SK-N-SH (cell line): ENCODE measurements at regions not wholly inside any gene's neighbourhood (a gene's known extent, or its start where the extent isn't known, plus 50 kb on each side); places are given as distances from the start of the nearest gene placed in this dataset.

ENCODE experiments used
- CTCF ChIA-PET: fragments of 300-600, 350-600 bp; formaldehyde crosslinking; extraction: SDS; loops from one replicate; lab custom pipeline; 2021; lab: Yijun Ruan, JAX
- POLR2A ChIA-PET: fragments of 350-600 bp; sonication (Branson Sonifier 250); formaldehyde crosslinking; extraction: SDS; loops from one replicate; lab custom pipeline; 2020; ENCODE audit warnings: antibody characterized with exemption, inconsistent platforms; lab: Yijun Ruan, JAX
- DNase-seq: peaks from one replicate; pipeline ENCODE4 v3.0.0; 2012
- H2AFZ ChIP-seq: fragments of 200-600 bp; sonication (generic); 2 replicates; pipeline ENCODE4 v1.8.1; 2016; ENCODE audit warnings: antibody characterized with exemption, mild to moderate bottlenecking, low read depth
- H3F3A ChIP-seq: fragments of 200-600 bp; sonication (generic); replicated peaks from 2 replicates; pipeline ENCODE3; 2016; ENCODE audit warnings: antibody characterized with exemption, mild to moderate bottlenecking; ENCODE audit not compliant: insufficient read depth
- H3K27ac ChIP-seq, 2 experiments: fragments of 200-500 bp in 1 of 2; fragments of 200-600 bp in 1 of 2; sonication (Bioruptor generic) in 1 of 2; sonication (generic), shearing (Covaris generic) in 1 of 2; 2 replicates each; pipeline versions ENCODE4 v1.5.1 to v1.6.1; 2014 to 2016; ENCODE audit warnings: low read depth in 2 of 2, inconsistent platforms in 1 of 2, low read length in 1 of 2, mild to moderate bottlenecking in 1 of 2, mixed read lengths in 1 of 2
- H3K27me3 ChIP-seq: fragments of 200-600 bp; sonication (generic), shearing (Covaris generic); 2 replicates; pipeline ENCODE4 v1.6.1; 2016; ENCODE audit warnings: mixed run types; ENCODE audit not compliant: insufficient read depth
- H3K36me3 ChIP-seq, 2 experiments: fragments of 200-500 bp in 1 of 2; fragments of 200-600 bp in 1 of 2; sonication (Bioruptor generic) in 1 of 2; sonication (generic) in 1 of 2; replicated peaks in 1 of 2; 2 replicates each; pipeline versions ENCODE3 to v1.5.1; 2014 to 2016; ENCODE audit warnings: low read length in 1 of 2, mild to moderate bottlenecking in 1 of 2; ENCODE audit not compliant: insufficient read depth in 2 of 2, control insufficient read depth in 1 of 2
- H3K4me1 ChIP-seq, 2 experiments: fragments of 200-500 bp in 1 of 2; fragments of 200-600 bp in 1 of 2; sonication (Bioruptor generic) in 1 of 2; sonication (generic), shearing (Covaris generic) in 1 of 2; 2 replicates each; pipeline versions ENCODE4 v1.5.1 to v1.6.1; 2014 to 2016; ENCODE audit warnings: low read depth in 1 of 2, low read length in 1 of 2, mixed run types in 1 of 2; ENCODE audit not compliant: insufficient read depth in 2 of 2, control insufficient read depth in 1 of 2
- H3K4me2 ChIP-seq: fragments of 200-600 bp; sonication (generic), shearing (Covaris generic); 2 replicates; pipeline ENCODE4 v1.6.1; 2017; ENCODE audit warnings: mixed run types
- H3K4me3 ChIP-seq, 2 experiments: fragments of 200-500 bp in 1 of 2; fragments of 200-600 bp in 1 of 2; sonication (Bioruptor generic) in 1 of 2; sonication (generic), shearing (Covaris generic) in 1 of 2; 2 replicates each; pipeline versions ENCODE4 v1.5.1 to v1.8.1; 2014 to 2016; ENCODE audit warnings: low read depth in 2 of 2, inconsistent platforms in 1 of 2, low read length in 1 of 2, mild to moderate bottlenecking in 1 of 2, mixed read lengths in 1 of 2, moderate library complexity in 1 of 2
- H3K79me2 ChIP-seq: fragments of 200-600 bp; sonication (generic); 2 replicates; pipeline ENCODE4 v1.8.1; 2017; ENCODE audit warnings: mild to moderate bottlenecking; ENCODE audit not compliant: insufficient read depth
- H3K9ac ChIP-seq: fragments of 200-600 bp; sonication (generic); 2 replicates; pipeline ENCODE4 v1.6.1; 2017; ENCODE audit warnings: mixed run types
- H3K9me2 ChIP-seq: fragments of 200-600 bp; sonication (generic); 2 replicates; pipeline ENCODE4 v1.6.1; 2017; ENCODE audit warnings: mixed run types
- H3K9me3 ChIP-seq: fragments of 200-600 bp; sonication (generic); 2 replicates; pipeline ENCODE4 v1.6.1; 2017; ENCODE audit warnings: mixed run types, mild to moderate bottlenecking, moderate library complexity
- H4K20me1 ChIP-seq: fragments of 200-600 bp; sonication (generic); 2 replicates; pipeline ENCODE4 v1.6.1; 2017; ENCODE audit warnings: mild to moderate bottlenecking, mixed run types; ENCODE audit not compliant: insufficient read depth
- EP300 ChIP-seq, 2 experiments: IDR thresholded peaks; 2 replicates each; pipeline versions ENCODE4 v1.4.0 to v1.6.1; 2012; ENCODE audit warnings: borderline replicate concordance in 1 of 2, low read depth in 1 of 2, low read length in 1 of 2
- GATA2 ChIP-seq: sonication (generic); formaldehyde crosslinking; IDR thresholded peaks from 2 replicates; pipeline ENCODE4 v1.5.0; 2020; ENCODE audit warnings: mild to moderate bottlenecking, missing genetic modification reagents
- MEF2A ChIP-seq: IDR thresholded peaks from 2 replicates; pipeline ENCODE4 v1.4.0; 2012; ENCODE audit warnings: low read depth, borderline replicate concordance
- NFIC ChIP-seq: IDR thresholded peaks from 2 replicates; pipeline ENCODE4 v1.4.0; 2012; ENCODE audit warnings: borderline replicate concordance
- NRF1 ChIP-seq: IDR thresholded peaks from 2 replicates; pipeline ENCODE4 v1.6.1; 2012; ENCODE audit warnings: low read depth, mild to moderate bottlenecking, low read length
- POLR2AphosphoS5 ChIP-seq: IDR thresholded peaks from 2 replicates; pipeline ENCODE4 v1.6.1; 2012; ENCODE audit warnings: low read depth, low read length
- RAD21 ChIP-seq: IDR thresholded peaks from 2 replicates; pipeline ENCODE4 v1.6.1; 2012; ENCODE audit warnings: mild to moderate bottlenecking, low read length
- RCOR1 ChIP-seq: fragments of 150-350 bp; IDR thresholded peaks from 2 replicates; pipeline ENCODE4 v1.6.1; 2017; ENCODE audit warnings: antibody characterized with exemption, low read length
- RXRA ChIP-seq: IDR thresholded peaks from 2 replicates; pipeline ENCODE4 v1.4.0; 2012; ENCODE audit warnings: low read depth, mild to moderate bottlenecking, borderline replicate concordance
- SMC3 ChIP-seq: IDR thresholded peaks from 2 replicates; pipeline ENCODE4 v1.6.1; 2012; ENCODE audit warnings: low read depth, low read length, improper control_type of control experiment
- TAF1 ChIP-seq: IDR thresholded peaks from 2 replicates; pipeline ENCODE4 v1.6.1; 2012; ENCODE audit warnings: low read depth, mild to moderate bottlenecking, low read length, moderate library complexity, borderline replicate concordance
- TCF12 ChIP-seq: IDR thresholded peaks from 2 replicates; pipeline ENCODE4 v1.4.0; 2012
- WGBS: methylation state at CpG from one replicate; pipeline ENCODE4 v1.1.6; 2017; ENCODE audit warnings: low lambda C conversion rate; 5-methylcytosine and 5-hydroxymethylcytosine counted together
- TF ChIP-seq, protein P1 (sequence below): fragments of 200-600 bp; sonication (generic); IDR thresholded peaks from 2 replicates; pipeline ENCODE4 v1.6.1; 2017; ENCODE audit warnings: antibody characterized with exemption, mild to moderate bottlenecking, moderate library complexity
- TF ChIP-seq, protein P2 (sequence below): IDR thresholded peaks from 2 replicates; pipeline ENCODE4 v1.4.0; 2012; ENCODE audit warnings: low read depth, borderline replicate concordance
- TF ChIP-seq, protein P3 (sequence below): IDR thresholded peaks from 2 replicates; pipeline ENCODE4 v1.6.1; 2012; ENCODE audit warnings: mild to moderate bottlenecking, low read depth, low read length, moderate library complexity

DNA sequence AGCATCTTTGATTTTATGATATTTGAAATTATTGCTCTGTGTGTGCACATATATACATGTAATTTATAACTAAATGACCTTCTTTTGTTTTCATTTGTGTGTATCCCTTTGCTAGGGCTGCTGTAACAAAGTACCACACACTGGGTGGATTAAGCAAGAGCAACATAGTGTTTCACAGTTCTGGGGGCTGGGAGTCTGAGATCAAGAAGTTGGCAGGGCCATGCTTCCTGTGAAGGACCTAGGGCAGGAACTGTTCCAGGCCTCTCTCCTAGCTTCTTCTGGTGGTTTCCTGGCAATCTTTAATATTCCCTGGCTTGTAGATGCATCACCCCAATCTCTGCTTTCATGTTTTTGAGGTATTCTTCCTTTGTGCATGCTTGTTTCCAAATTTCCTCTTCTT, 1043.9 kb downstream of the TSN start:
- H3K36me3 ChIP-seq = no peaks in the 10 kb centered on the region
- H2AFZ ChIP-seq = no peak overlapping the region

GRCh38 chr2:122800781-122801180, 1045.3 kb downstream of the TSN start:
- DNase-seq = no peak
- TF ChIP-seq TAF1 (no peak), TCF12 (no peak), RCOR1 (no peak), NFIC (no peak), RXRA (no peak), GATA2 (CRISPR knock-in tag) (no peak), MEF2A (no peak)
- no peaks in the 10 kb centered on the region for H3K79me2 ChIP-seq
- no peak overlapping the region for H3K4me2 ChIP-seq
- no peak overlapping the region for H3K9ac ChIP-seq
- ChIA-PET CTCF (no interaction called here), POLR2A (no interaction called here)
- no peaks in the 10 kb centered on the region for H3K27me3 ChIP-seq
- H3K4me3 ChIP-seq = no peak overlapping the region
- WGBS = 23% methylated on average over 1 of the region's 1 CpG
- H3K36me3 ChIP-seq = no peaks in the 10 kb centered on the region
- no peak overlapping the region for H2AFZ ChIP-seq
- H3K27ac ChIP-seq = no peak overlapping the region
- no peaks in the 10 kb centered on the region for H3K9me2 ChIP-seq
- H3K9me3 ChIP-seq = 0 out of 2 replicates have a peak, but pooled peaks cover under 1% of the 10 kb centered on the region
- no peaks in the 10 kb centered on the region for H3K4me1 ChIP-seq
- H4K20me1 ChIP-seq = no peaks in the 10 kb centered on the region
- no peaks in the 10 kb centered on the region for H3F3A ChIP-seq

More for the DNA sequence above, 1043.9 kb downstream of the TSN start:
- Histone ChIP-seq H3K27me3 (no peaks in the 10 kb centered on the region), H3K9ac (no peak overlapping the region), H3K27ac (no peak overlapping the region), H3K9me2 (no peaks in the 10 kb centered on the region), H3K79me2 (no peaks in the 10 kb centered on the region), H3K9me3 (no peaks in the 10 kb centered on the region), H4K20me1 (no peaks in the 10 kb centered on the region), H3K4me1 (no peaks in the 10 kb centered on the region), H3K4me3 (no peak overlapping the region), H3K4me2 (no peak overlapping the region), H3F3A (no peaks in the 10 kb centered on the region)
- no peak for TF ChIP-seq SMC3
- no peak for TF ChIP-seq POLR2AphosphoS5
- no peak for TF ChIP-seq EP300 (IDR thresholded peaks at IDR 0.05; ENCODE audit: borderline replicate concordance in 1 of 2, low read depth in 1 of 2, low read length in 1 of 2)
- no peak for TF ChIP-seq NRF1
- TF ChIP-seq, protein P1, sequence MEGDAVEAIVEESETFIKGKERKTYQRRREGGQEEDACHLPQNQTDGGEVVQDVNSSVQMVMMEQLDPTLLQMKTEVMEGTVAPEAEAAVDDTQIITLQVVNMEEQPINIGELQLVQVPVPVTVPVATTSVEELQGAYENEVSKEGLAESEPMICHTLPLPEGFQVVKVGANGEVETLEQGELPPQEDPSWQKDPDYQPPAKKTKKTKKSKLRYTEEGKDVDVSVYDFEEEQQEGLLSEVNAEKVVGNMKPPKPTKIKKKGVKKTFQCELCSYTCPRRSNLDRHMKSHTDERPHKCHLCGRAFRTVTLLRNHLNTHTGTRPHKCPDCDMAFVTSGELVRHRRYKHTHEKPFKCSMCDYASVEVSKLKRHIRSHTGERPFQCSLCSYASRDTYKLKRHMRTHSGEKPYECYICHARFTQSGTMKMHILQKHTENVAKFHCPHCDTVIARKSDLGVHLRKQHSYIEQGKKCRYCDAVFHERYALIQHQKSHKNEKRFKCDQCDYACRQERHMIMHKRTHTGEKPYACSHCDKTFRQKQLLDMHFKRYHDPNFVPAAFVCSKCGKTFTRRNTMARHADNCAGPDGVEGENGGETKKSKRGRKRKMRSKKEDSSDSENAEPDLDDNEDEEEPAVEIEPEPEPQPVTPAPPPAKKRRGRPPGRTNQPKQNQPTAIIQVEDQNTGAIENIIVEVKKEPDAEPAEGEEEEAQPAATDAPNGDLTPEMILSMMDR = no peak
- TF ChIP-seq, protein P2, sequence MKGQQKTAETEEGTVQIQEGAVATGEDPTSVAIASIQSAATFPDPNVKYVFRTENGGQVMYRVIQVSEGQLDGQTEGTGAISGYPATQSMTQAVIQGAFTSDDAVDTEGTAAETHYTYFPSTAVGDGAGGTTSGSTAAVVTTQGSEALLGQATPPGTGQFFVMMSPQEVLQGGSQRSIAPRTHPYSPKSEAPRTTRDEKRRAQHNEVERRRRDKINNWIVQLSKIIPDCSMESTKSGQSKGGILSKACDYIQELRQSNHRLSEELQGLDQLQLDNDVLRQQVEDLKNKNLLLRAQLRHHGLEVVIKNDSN = no peak
- TF ChIP-seq, protein P3, sequence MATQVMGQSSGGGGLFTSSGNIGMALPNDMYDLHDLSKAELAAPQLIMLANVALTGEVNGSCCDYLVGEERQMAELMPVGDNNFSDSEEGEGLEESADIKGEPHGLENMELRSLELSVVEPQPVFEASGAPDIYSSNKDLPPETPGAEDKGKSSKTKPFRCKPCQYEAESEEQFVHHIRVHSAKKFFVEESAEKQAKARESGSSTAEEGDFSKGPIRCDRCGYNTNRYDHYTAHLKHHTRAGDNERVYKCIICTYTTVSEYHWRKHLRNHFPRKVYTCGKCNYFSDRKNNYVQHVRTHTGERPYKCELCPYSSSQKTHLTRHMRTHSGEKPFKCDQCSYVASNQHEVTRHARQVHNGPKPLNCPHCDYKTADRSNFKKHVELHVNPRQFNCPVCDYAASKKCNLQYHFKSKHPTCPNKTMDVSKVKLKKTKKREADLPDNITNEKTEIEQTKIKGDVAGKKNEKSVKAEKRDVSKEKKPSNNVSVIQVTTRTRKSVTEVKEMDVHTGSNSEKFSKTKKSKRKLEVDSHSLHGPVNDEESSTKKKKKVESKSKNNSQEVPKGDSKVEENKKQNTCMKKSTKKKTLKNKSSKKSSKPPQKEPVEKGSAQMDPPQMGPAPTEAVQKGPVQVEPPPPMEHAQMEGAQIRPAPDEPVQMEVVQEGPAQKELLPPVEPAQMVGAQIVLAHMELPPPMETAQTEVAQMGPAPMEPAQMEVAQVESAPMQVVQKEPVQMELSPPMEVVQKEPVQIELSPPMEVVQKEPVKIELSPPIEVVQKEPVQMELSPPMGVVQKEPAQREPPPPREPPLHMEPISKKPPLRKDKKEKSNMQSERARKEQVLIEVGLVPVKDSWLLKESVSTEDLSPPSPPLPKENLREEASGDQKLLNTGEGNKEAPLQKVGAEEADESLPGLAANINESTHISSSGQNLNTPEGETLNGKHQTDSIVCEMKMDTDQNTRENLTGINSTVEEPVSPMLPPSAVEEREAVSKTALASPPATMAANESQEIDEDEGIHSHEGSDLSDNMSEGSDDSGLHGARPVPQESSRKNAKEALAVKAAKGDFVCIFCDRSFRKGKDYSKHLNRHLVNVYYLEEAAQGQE = no peak
- no peak for TF ChIP-seq RAD21
- no peak for DNase-seq
- CTCF ChIA-PET = no interaction called here
- POLR2A ChIA-PET = no interaction called here
